ENCODE measurements at regions not wholly inside any gene's neighbourhood (a gene's known extent, or its start where the extent isn't known, plus 50 kb on each side); places are given as distances from the start of the nearest gene placed in this dataset.

- DNase-seq (ENCODE audit: low read depth in 1 of 2, low spot score in 2 of 2) (no peak), FAIRE-seq (no peak)
- no peak overlapping the region for H2BK12ac ChIP-seq (ENCODE audit: low read depth, low read length)
- no peak overlapping the region for H3K4ac ChIP-seq (replicated peaks; ENCODE audit: insufficient read length, low read depth, low read length)
- H4K91ac ChIP-seq (replicated peaks; ENCODE audit: insufficient read length, low read length), result no peak overlapping the region
- no peaks in the 10 kb centered on the region for H3K9me3 ChIP-seq (ENCODE audit: insufficient read depth in 2 of 2, low read depth in 1 of 2, low read length in 1 of 2)
- CTCF ChIA-PET (ENCODE audit: partially characterized antibody), result interaction anchor here (0.9 to 1.1 kb wide), 2 partner anchors 18 to 28 kb away, joined by 3 read pairs; no protein-coding TSS in a partner anchor
- H3K56ac ChIP-seq (replicated peaks; ENCODE audit: insufficient read length, low read depth, low read length), result no peak overlapping the region
- no peaks in the 10 kb centered on the region for H3K79me2 ChIP-seq (ENCODE audit: control insufficient read depth in 1 of 2, insufficient read depth in 2 of 2, low read length in 2 of 2)
- H3K27ac ChIP-seq (ENCODE audit: low read depth, low read length), result no peak overlapping the region
- H3K18ac ChIP-seq (ENCODE audit: extremely low read depth, low read length), result no peak overlapping the region
- no peak overlapping the region for H3K9ac ChIP-seq (replicated peaks in 1 of 4; ENCODE audit: extremely low read depth in 1 of 4, low read depth in 3 of 4, low read length in 3 of 4)
- no peaks in the 10 kb centered on the region for H3K36me3 ChIP-seq (ENCODE audit: control insufficient read depth in 2 of 4, insufficient read depth in 4 of 4, low read length in 3 of 4)
- H4K5ac ChIP-seq (ENCODE audit: insufficient read length, low read depth, low read length), result no peak overlapping the region
- no peaks in the 10 kb centered on the region for H3K79me1 ChIP-seq (ENCODE audit: low read depth, low read length)
- H2BK15ac ChIP-seq (ENCODE audit: low read length), result no peak overlapping the region
- H3K4me1 ChIP-seq (replicated peaks in 1 of 4; ENCODE audit: control insufficient read depth in 3 of 4, insufficient read depth in 4 of 4, low read length in 3 of 4), result no peaks in the 10 kb centered on the region
- no peak overlapping the region for H3K4me2 ChIP-seq (ENCODE audit: insufficient read depth in 1 of 2, low read depth in 2 of 2, low read length in 2 of 2)
- H3K23ac ChIP-seq (ENCODE audit: insufficient read length), result no peak overlapping the region
- H2AFZ ChIP-seq (ENCODE audit: low read length), result no peak overlapping the region
- no peaks in the 10 kb centered on the region for H3K23me2 ChIP-seq (ENCODE audit: low read depth, low read length)
- H2BK120ac ChIP-seq (replicated peaks; ENCODE audit: low read depth, low read length), result no peak overlapping the region
- H2BK5ac ChIP-seq (ENCODE audit: low read depth, low read length), result no peak overlapping the region
- 94% methylated on average over 6 of the region's 15 CpGs; no CpG with 5 or more reads in 1 of the 2 experiments for WGBS, 2 experiments (ENCODE audit: extremely low coverage in 1 of 2, insufficient coverage in 1 of 2, insufficient read length in 1 of 2, insufficient replicate concordance in 2 of 2, low coverage in 1 of 2, low lambda C conversion rate in 2 of 2, missing lambda C conversion rate in 1 of 2)
- no peak overlapping the region for H2BK20ac ChIP-seq (ENCODE audit: low read length)
- H2AK5ac ChIP-seq (ENCODE audit: low read depth, low read length), result no peak overlapping the region
- no peaks in the 10 kb centered on the region for H4K20me1 ChIP-seq (replicated peaks in 1 of 2; ENCODE audit: control insufficient read depth in 1 of 2, insufficient read depth in 2 of 2, low read length in 2 of 2)
- H3K14ac ChIP-seq (ENCODE audit: insufficient read length), result no peak overlapping the region
- no peaks in the 10 kb centered on the region for H3K27me3 ChIP-seq (replicated peaks in 1 of 4; ENCODE audit: control insufficient read depth in 3 of 4, extremely low read depth in 1 of 4, insufficient read depth in 3 of 4, low read length in 3 of 4)
- TF ChIP-seq KDM4A (IDR thresholded peaks at IDR 0.05; ENCODE audit: low read depth, low read length, severe bottlenecking) (no peak), CBX5 (IDR thresholded peaks at IDR 0.05; ENCODE audit: low read depth, low read length) (no peak), JUND (IDR thresholded peaks at IDR 0.05; ENCODE audit: low read length) (no peak)
- POLR2A ChIA-PET (ENCODE audit: partially characterized antibody), result no interaction called here
- H4K8ac ChIP-seq (ENCODE audit: extremely low read depth, insufficient read depth, low read length), result no peak overlapping the region
- H3K4me3 ChIP-seq (ENCODE audit: extremely low read depth in 1 of 4, insufficient read depth in 2 of 4, low read depth in 3 of 4, low read length in 4 of 4), result no peak overlapping the region
These were observed 2396.8 kb upstream of the C9orf72 start for GRCh38 chr9:29969856-29970647.
